ENCODE measurements at regions not wholly inside any gene's neighbourhood (a gene's known extent, or its start where the extent isn't known, plus 50 kb on each side); places are given as distances from the start of the nearest gene placed in this dataset.

DNA sequence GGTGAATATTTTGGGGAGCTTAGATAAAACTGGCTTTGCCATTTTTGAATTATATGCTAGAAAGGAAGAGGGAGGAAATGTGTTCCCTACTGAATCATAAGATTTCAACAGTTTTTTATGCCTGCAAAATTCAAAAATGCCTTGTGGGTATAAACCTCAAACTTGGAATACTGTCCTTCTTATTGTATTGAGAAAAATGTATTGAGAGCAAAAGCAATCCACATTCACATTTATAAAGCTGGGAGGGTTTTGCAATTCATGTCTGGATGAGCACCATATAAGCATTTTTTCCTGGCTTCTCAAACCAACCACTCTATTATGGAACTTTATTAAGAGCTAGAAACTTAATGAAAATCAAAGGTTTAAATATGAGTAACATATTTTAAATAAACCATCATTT lies 289.8 kb downstream of the PCDH7 start:
- no peak for DNase-seq (ENCODE audit: low read depth)
- Histone ChIP-seq H3K36me3 (ENCODE audit: control insufficient read depth, insufficient read depth, low read length) (no peaks in the 10 kb centered on the region), H3K4me3 (ENCODE audit: low read depth, low read length) (no peak overlapping the region), H3K27me3 (ENCODE audit: control insufficient read depth, insufficient read depth, low read length) (no peaks in the 10 kb centered on the region)
- no peak for TF ChIP-seq CTCF (IDR thresholded peaks at IDR 0.05; ENCODE audit: insufficient read depth, low read length, poor library complexity, severe bottlenecking)

- no peak for TF ChIP-seq CTCF (IDR thresholded peaks at IDR 0.05; ENCODE audit: insufficient read depth, low read length, poor library complexity, severe bottlenecking)
- no peaks in the 10 kb centered on the region for H3K27me3 ChIP-seq (ENCODE audit: control insufficient read depth, insufficient read depth, low read length)
- no peak for DNase-seq (ENCODE audit: low read depth)
These were observed 295.0 kb downstream of the PCDH7 start for GRCh38 chr4:31015123-31015522.

DNA sequence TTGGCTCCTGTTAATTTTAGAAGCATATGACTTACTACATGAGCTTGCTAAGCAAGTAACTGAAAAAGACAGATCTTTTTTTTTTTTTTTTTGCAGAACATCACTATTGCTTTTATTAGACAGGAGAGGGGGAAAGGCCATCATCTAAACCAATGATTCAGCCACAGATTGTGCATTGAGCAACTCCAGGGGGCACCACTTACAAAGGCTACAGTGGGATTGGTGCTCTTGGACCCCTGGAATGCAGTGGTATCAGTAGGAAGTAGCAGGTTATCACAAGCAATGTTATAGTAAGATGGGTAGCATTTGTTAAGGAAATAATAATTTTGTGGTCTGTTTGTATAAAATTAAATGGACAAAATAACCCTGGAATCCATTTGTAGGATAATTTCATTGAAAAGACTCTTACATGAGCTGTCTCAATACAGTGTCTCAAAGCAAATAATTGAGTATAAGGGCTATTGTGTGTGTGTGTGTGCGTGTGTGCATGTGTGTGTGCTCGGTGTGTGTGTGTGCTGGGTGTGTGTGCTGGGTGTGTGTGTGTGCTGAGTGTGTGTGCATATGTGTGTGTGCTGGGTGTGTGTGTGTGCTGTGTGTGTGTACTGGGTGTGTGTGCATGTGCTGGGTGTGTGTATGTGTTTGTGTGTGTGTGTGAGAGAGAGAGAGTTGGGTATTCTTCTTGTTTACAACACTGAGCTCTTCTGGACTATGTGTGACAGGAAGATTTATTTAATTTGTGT lies 296.3 kb downstream of the PCDH7 start:
- DNase-seq (ENCODE audit: low read depth) = no peak
- H3K36me3 ChIP-seq (ENCODE audit: control insufficient read depth, insufficient read depth, low read length) = no peaks in the 10 kb centered on the region
- H3K4me3 ChIP-seq (ENCODE audit: low read depth, low read length) = no peak overlapping the region
- TF ChIP-seq CTCF (IDR thresholded peaks at IDR 0.05; ENCODE audit: insufficient read depth, low read length, poor library complexity, severe bottlenecking) = no peak
- no peaks in the 10 kb centered on the region for H3K27me3 ChIP-seq (ENCODE audit: control insufficient read depth, insufficient read depth, low read length)

More at GRCh38 chr4:31015123-31015522, 295.0 kb downstream of the PCDH7 start:
- H3K36me3 ChIP-seq (ENCODE audit: control insufficient read depth, insufficient read depth, low read length) = no peaks in the 10 kb centered on the region
- no peak overlapping the region for H3K4me3 ChIP-seq (ENCODE audit: low read depth, low read length)

DNA sequence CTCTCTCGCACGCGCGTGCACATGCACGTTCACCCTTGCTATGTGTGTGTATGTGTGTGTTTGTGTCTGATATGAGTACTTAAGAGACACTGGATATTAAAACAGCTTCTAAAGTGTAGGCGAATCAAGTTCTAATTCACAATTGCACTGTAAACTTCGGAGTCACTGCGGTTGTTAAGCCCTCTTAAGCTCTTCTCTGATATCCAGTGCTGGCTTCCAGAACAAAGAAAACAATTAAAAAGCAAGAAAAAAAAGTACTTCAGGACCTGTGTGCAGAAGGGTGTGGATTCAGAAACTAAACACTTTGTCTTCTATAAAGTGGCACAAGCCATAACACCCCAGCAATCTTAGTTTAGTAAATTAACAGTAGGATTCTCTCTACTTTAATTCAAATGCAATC lies 300.2 kb downstream of the PCDH7 start:
- Histone ChIP-seq H3K27me3 (ENCODE audit: control insufficient read depth, insufficient read depth, low read length) (no peaks in the 10 kb centered on the region), H3K36me3 (ENCODE audit: control insufficient read depth, insufficient read depth, low read length) (no peaks in the 10 kb centered on the region), H3K4me3 (ENCODE audit: low read depth, low read length) (no peak overlapping the region)
- no peak for TF ChIP-seq CTCF (IDR thresholded peaks at IDR 0.05; ENCODE audit: insufficient read depth, low read length, poor library complexity, severe bottlenecking)
- no peak for DNase-seq (ENCODE audit: low read depth)

- Histone ChIP-seq H3K36me3 (ENCODE audit: control insufficient read depth, insufficient read depth, low read length) (no peaks in the 10 kb centered on the region), H3K4me3 (ENCODE audit: low read depth, low read length) (no peak overlapping the region), H3K27me3 (ENCODE audit: control insufficient read depth, insufficient read depth, low read length) (no peaks in the 10 kb centered on the region)
- no peak for DNase-seq (ENCODE audit: low read depth)
- no peak for TF ChIP-seq CTCF (IDR thresholded peaks at IDR 0.05; ENCODE audit: insufficient read depth, low read length, poor library complexity, severe bottlenecking)
These were observed 300.8 kb downstream of the PCDH7 start for GRCh38 chr4:31021008-31021407.

DNA sequence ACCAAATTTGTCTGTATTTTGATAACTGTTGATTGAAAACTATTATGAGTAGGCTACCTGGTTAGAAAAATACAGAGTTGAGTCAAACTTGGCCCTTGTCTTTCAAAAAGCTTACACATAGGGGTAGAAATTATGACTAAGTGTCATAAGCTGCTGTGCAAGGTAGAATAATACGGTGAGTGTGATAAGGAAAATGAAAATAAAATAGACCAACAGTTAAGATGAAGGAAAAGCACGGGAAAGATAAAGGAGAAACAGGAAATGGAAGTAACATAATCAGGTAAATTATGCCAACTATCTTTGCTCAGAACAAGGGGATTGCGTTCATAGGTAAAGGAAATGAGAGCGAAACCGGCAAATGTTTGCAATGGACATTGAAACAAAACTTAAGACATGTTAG lies 302.5 kb downstream of the PCDH7 start:
- no peak for DNase-seq (ENCODE audit: low read depth)
- TF ChIP-seq CTCF (IDR thresholded peaks at IDR 0.05; ENCODE audit: insufficient read depth, low read length, poor library complexity, severe bottlenecking) = no peak
- H3K4me3 ChIP-seq (ENCODE audit: low read depth, low read length) = no peak overlapping the region
- H3K27me3 ChIP-seq (ENCODE audit: control insufficient read depth, insufficient read depth, low read length) = no peaks in the 10 kb centered on the region
- no peaks in the 10 kb centered on the region for H3K36me3 ChIP-seq (ENCODE audit: control insufficient read depth, insufficient read depth, low read length)

Data from kidney epithelial cell (primary cell).